H9 (cell line): ENCODE measurements at regions not wholly inside any gene's neighbourhood (a gene's known extent, or its start where the extent isn't known, plus 50 kb on each side); places are given as distances from the start of the nearest gene placed in this dataset.
"Not testable (repeated sequence)": the region's sequence is repeated elsewhere in the genome, so short reads cannot be mapped to it uniquely, and the experiment has no call there.

Experiments
- DNase-seq: peaks from one replicate; pipeline ENCODE4 v3.0.0-alpha.2; 2017
- H2AFZ ChIP-seq: one replicate; pipeline ENCODE4 v1.6.1; 2013; ENCODE audit warnings: mild to moderate bottlenecking, low read length, control low read depth, moderate library complexity
- H2AK5ac ChIP-seq: 2 replicates; pipeline ENCODE4 v1.6.1; 2013; ENCODE audit warnings: low read length, control low read depth, mixed read lengths; ENCODE audit not compliant: insufficient read length
- H2BK120ac ChIP-seq: one replicate; pipeline ENCODE4 v1.6.1; 2013; ENCODE audit warnings: low read depth, mild to moderate bottlenecking, low read length, control low read depth, inconsistent platforms; ENCODE audit not compliant: poor library complexity, severe bottlenecking
- H2BK12ac ChIP-seq: 2 replicates; pipeline ENCODE4 v1.6.1; 2013; ENCODE audit warnings: low read length, control low read depth, mixed read lengths, low read depth; ENCODE audit not compliant: insufficient read length
- H2BK15ac ChIP-seq: 2 replicates; pipeline ENCODE4 v1.6.1; 2013; ENCODE audit warnings: low read depth, low read length, control low read depth
- H2BK20ac ChIP-seq: one replicate; pipeline ENCODE4 v1.6.1; 2013; ENCODE audit warnings: low read depth, mild to moderate bottlenecking, low read length, control low read depth, inconsistent platforms; ENCODE audit not compliant: poor library complexity, severe bottlenecking
- H2BK5ac ChIP-seq: 2 replicates; pipeline ENCODE4 v1.6.1; 2013; ENCODE audit warnings: low read length, control low read depth, mixed read lengths; ENCODE audit not compliant: insufficient read length
- H3K14ac ChIP-seq: 2 replicates; pipeline ENCODE4 v1.6.1; 2013; ENCODE audit warnings: low read length, control low read depth; ENCODE audit not compliant: insufficient read depth
- H3K18ac ChIP-seq: 2 replicates; pipeline ENCODE4 v1.6.1; 2013; ENCODE audit warnings: low read depth, mild to moderate bottlenecking, mixed read lengths, low read length, control low read depth; ENCODE audit not compliant: insufficient read length
- H3K23ac ChIP-seq: 2 replicates; pipeline ENCODE4 v1.6.1; 2013; ENCODE audit warnings: low read length, control low read depth, mixed read lengths, low read depth; ENCODE audit not compliant: insufficient read length
- H3K23me2 ChIP-seq: 2 replicates; pipeline ENCODE4 v1.6.1; 2013; ENCODE audit warnings: low read depth, mild to moderate bottlenecking, mixed read lengths, low read length, control low read depth; ENCODE audit not compliant: insufficient read length, poor library complexity, severe bottlenecking
- H3K27ac ChIP-seq: 2 replicates; pipeline ENCODE4 v1.5.1; 2013; ENCODE audit warnings: low read length, control low read depth, mixed read lengths, low read depth; ENCODE audit not compliant: insufficient read length
- H3K27me3 ChIP-seq: 2 replicates; pipeline ENCODE4 v1.6.1; 2013; ENCODE audit warnings: low read length, control low read depth, inconsistent platforms; ENCODE audit not compliant: insufficient read depth
- H3K4ac ChIP-seq: 2 replicates; pipeline ENCODE4 v1.6.1; 2013; ENCODE audit warnings: low read depth, mild to moderate bottlenecking, control low read depth, inconsistent platforms, low read length, moderate library complexity
- H3K4me1 ChIP-seq: 2 replicates; pipeline ENCODE4 v1.6.1; 2013; ENCODE audit warnings: low read length, control low read depth, inconsistent platforms; ENCODE audit not compliant: insufficient read depth
- H3K4me2 ChIP-seq: 2 replicates; pipeline ENCODE4 v1.6.1; 2013; ENCODE audit warnings: low read length, control low read depth, mixed read lengths; ENCODE audit not compliant: insufficient read length, insufficient read depth
- H3K56ac ChIP-seq: 2 replicates; pipeline ENCODE4 v1.6.1; 2013; ENCODE audit warnings: low read depth, mild to moderate bottlenecking, mixed read lengths, low read length, control low read depth; ENCODE audit not compliant: insufficient read length
- H3K79me1 ChIP-seq: 2 replicates; pipeline ENCODE4 v1.6.1; 2013; ENCODE audit warnings: low read depth, mild to moderate bottlenecking, moderate library complexity, low read length, control low read depth, inconsistent platforms; ENCODE audit not compliant: insufficient read depth, poor library complexity, severe bottlenecking
- H3K79me2 ChIP-seq: 2 replicates; pipeline ENCODE4 v1.6.1; 2013; ENCODE audit warnings: low read length, control low read depth, inconsistent platforms; ENCODE audit not compliant: insufficient read depth
- H3K9ac ChIP-seq: 2 replicates; pipeline ENCODE4 v1.6.1; 2013; ENCODE audit warnings: low read length, control low read depth, mixed read lengths; ENCODE audit not compliant: insufficient read length; ENCODE audit errors: extremely low read depth
- H3K9me3 ChIP-seq: one replicate; pipeline ENCODE4 v1.6.1; 2013; ENCODE audit warnings: low read depth, low read length, inconsistent platforms; ENCODE audit not compliant: control insufficient read depth
- H3T11ph ChIP-seq: one replicate; pipeline ENCODE4 v1.6.1; 2013; ENCODE audit warnings: mild to moderate bottlenecking, low read length, control low read depth, inconsistent platforms
- H4K20me1 ChIP-seq: one replicate; pipeline ENCODE4 v1.6.1; 2013; ENCODE audit not compliant: control insufficient read depth, insufficient read length, insufficient read depth
- H4K5ac ChIP-seq: 2 replicates; pipeline ENCODE4 v1.6.1; 2013; ENCODE audit warnings: low read depth, mild to moderate bottlenecking, mixed read lengths, low read length, control low read depth; ENCODE audit not compliant: insufficient read length
- H4K8ac ChIP-seq: replicated peaks from 2 replicates; pipeline ENCODE4 v1.6.1; 2013; ENCODE audit warnings: low read length, control low read depth, mixed read lengths, low read depth; ENCODE audit not compliant: insufficient read length
- H4K91ac ChIP-seq: 2 replicates; pipeline ENCODE4 v1.6.1; 2013; ENCODE audit warnings: low read depth, mild to moderate bottlenecking, moderate library complexity, mixed read lengths, low read length, control low read depth; ENCODE audit not compliant: insufficient read length
- H3K27ac Mint-ChIP-seq, 3 experiments: 2 replicates in 2 of 3; 3 replicates in 1 of 3; pipeline ENCODE4 v1.8.0; 2020 to 2021; ENCODE audit warnings: mixed read lengths in 3 of 3, mild to moderate bottlenecking in 1 of 3, moderate library complexity in 1 of 3
- H3K27me3 Mint-ChIP-seq: 2 replicates; pipeline ENCODE4 v1.8.0; 2021; ENCODE audit warnings: low read depth, mild to moderate bottlenecking, moderate library complexity, mixed read lengths
- H3K36me3 Mint-ChIP-seq, 3 experiments: 2 replicates in 2 of 3; 3 replicates in 1 of 3; pipeline ENCODE4 v1.8.0; 2020 to 2021; ENCODE audit warnings: low read depth in 3 of 3, mixed read lengths in 3 of 3; ENCODE audit not compliant: insufficient read depth in 1 of 3
- H3K4me1 Mint-ChIP-seq, 2 experiments: 2 replicates each; pipeline ENCODE4 v1.8.0; 2020; ENCODE audit warnings: mixed read lengths in 2 of 2
- H3K4me3 Mint-ChIP-seq, 2 experiments: 2 replicates in 1 of 2; 3 replicates in 1 of 2; pipeline ENCODE4 v1.8.0; 2020 to 2021; ENCODE audit warnings: mild to moderate bottlenecking in 2 of 2, mixed read lengths in 2 of 2, moderate library complexity in 1 of 2
- H3K9me3 Mint-ChIP-seq, 2 experiments: 2 replicates in 1 of 2; 3 replicates in 1 of 2; pipeline ENCODE4 v1.8.0; 2020; ENCODE audit warnings: mild to moderate bottlenecking in 2 of 2, mixed read lengths in 2 of 2, moderate library complexity in 1 of 2
- WGBS: extraction: QIAGEN DNeasy Blood & Tissue Kit; methylation state at CpG from one replicate; pipeline ENCODE4 v1.1.7; 2013; ENCODE audit warnings: missing lambda C conversion rate, low lambda C conversion rate, mixed read lengths; ENCODE audit not compliant: insufficient read length; ENCODE audit errors: extremely low coverage; 5-methylcytosine and 5-hydroxymethylcytosine counted together
- TF ChIP-seq, protein P1 (sequence below): fragments of 200-600 bp; sonication (generic); conservative IDR thresholded peaks from 3 replicates; pipeline ENCODE4 v1.8.0; 2021; ENCODE audit warnings: antibody characterized with exemption, mild to moderate bottlenecking

- Mint-ChIP-seq H3K27ac (no peak overlapping the region), H3K36me3 (no peaks in the 10 kb centered on the region), H3K4me3 (no peak overlapping the region), H3K4me1 (peaks cover 17 to 18% of the 10 kb centered on the region in 2 experiments), H3K27me3 (peaks cover 8% of the 10 kb centered on the region), H3K9me3 (peaks cover 0 to 2% of the 10 kb centered on the region in 2 experiments; a peak in 1 of 5 replicates)
- Histone ChIP-seq H3K18ac (no peak overlapping the region), H2BK5ac (no peak overlapping the region), H2AK5ac (no peak overlapping the region), H3K56ac (no peak overlapping the region), H3K23ac (no peak overlapping the region), H4K5ac (no peak overlapping the region), H3K27ac (no peak overlapping the region), H3K9ac (no peak overlapping the region), H3K79me1 (no peaks in the 10 kb centered on the region), H2BK120ac (no peak overlapping the region), H2BK15ac (no peak overlapping the region), H3K4ac (no peak overlapping the region), H2AFZ (no peak overlapping the region), H3K9me3 (no peaks in the 10 kb centered on the region), H4K8ac (no peak overlapping the region), H4K91ac (no peak overlapping the region), H2BK12ac (no peak overlapping the region), H3K4me1 (no peaks in the 10 kb centered on the region), H3K4me2 (no peak overlapping the region), H4K20me1 (no peaks in the 10 kb centered on the region), H3K23me2 (no peaks in the 10 kb centered on the region), H3T11ph (no peak overlapping the region), H3K27me3 (no peaks in the 10 kb centered on the region), H3K79me2 (no peaks in the 10 kb centered on the region), H3K14ac (no peak overlapping the region), H2BK20ac (no peak overlapping the region)
- no CpG with 5 or more reads among the region's 3 CpGs for WGBS
- no peak for DNase-seq
- TF ChIP-seq, protein P1, sequence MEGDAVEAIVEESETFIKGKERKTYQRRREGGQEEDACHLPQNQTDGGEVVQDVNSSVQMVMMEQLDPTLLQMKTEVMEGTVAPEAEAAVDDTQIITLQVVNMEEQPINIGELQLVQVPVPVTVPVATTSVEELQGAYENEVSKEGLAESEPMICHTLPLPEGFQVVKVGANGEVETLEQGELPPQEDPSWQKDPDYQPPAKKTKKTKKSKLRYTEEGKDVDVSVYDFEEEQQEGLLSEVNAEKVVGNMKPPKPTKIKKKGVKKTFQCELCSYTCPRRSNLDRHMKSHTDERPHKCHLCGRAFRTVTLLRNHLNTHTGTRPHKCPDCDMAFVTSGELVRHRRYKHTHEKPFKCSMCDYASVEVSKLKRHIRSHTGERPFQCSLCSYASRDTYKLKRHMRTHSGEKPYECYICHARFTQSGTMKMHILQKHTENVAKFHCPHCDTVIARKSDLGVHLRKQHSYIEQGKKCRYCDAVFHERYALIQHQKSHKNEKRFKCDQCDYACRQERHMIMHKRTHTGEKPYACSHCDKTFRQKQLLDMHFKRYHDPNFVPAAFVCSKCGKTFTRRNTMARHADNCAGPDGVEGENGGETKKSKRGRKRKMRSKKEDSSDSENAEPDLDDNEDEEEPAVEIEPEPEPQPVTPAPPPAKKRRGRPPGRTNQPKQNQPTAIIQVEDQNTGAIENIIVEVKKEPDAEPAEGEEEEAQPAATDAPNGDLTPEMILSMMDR = no peak
Measured at GRCh38 chr1:148367596-148367995, 115.5 kb downstream of the PPIAL4G start.

GRCh38 chr1:148366136-148366753, 116.9 kb downstream of the PPIAL4G start:
- H3K18ac ChIP-seq, H3K9me3 ChIP-seq, H4K91ac ChIP-seq, H3K79me2 ChIP-seq, H3K4me3 Mint-ChIP-seq, H3K9me3 Mint-ChIP-seq, H2AFZ ChIP-seq, H3K4me2 ChIP-seq, H3K9ac ChIP-seq, H3K27ac ChIP-seq, H2BK12ac ChIP-seq, H3K4me1 ChIP-seq, H4K20me1 ChIP-seq, H3K14ac ChIP-seq, H3K27me3 ChIP-seq, H3T11ph ChIP-seq, H3K56ac ChIP-seq, H2BK120ac ChIP-seq, H2BK20ac ChIP-seq, H2AK5ac ChIP-seq, H2BK5ac ChIP-seq, H3K23ac ChIP-seq, H3K79me1 ChIP-seq, H3K4ac ChIP-seq, H4K8ac ChIP-seq, H3K27ac Mint-ChIP-seq, H3K36me3 Mint-ChIP-seq, DNase-seq, H4K5ac ChIP-seq, H2BK15ac ChIP-seq: not testable (repeated sequence)
- H3K23me2 ChIP-seq = peaks cover 10% of the 10 kb centered on the region
- Mint-ChIP-seq H3K4me1 (peaks cover 17 to 23% of the 10 kb centered on the region in 2 experiments), H3K27me3 (peaks cover 14% of the 10 kb centered on the region)
- no CpG with 5 or more reads among the region's 5 CpGs for WGBS
